Colonic mucosa (tissue), 4 donors: ENCODE measurements at regions not wholly inside any gene's neighbourhood (a gene's known extent, or its start where the extent isn't known, plus 50 kb on each side); places are given as distances from the start of the nearest gene placed in this dataset.
"Not testable (repeated sequence)": the region's sequence is repeated elsewhere in the genome, so short reads cannot be mapped to it uniquely, and the experiment has no call there.

Experiments
- DNase-seq: peaks from one replicate; pipeline ENCODE4 v3.0.0-alpha.2; 2020
- H3K27ac ChIP-seq: fragments of 200-600 bp; one replicate; pipeline ENCODE4 v1.8.0; 2021
- H3K27me3 ChIP-seq: fragments of 200-600 bp; one replicate; pipeline ENCODE4 v1.8.0; 2021
- H3K36me3 ChIP-seq: fragments of 200-600 bp; one replicate; pipeline ENCODE4 v1.8.0; 2021
- H3K4me1 ChIP-seq: fragments of 200-600 bp; one replicate; pipeline ENCODE4 v1.8.0; 2021; ENCODE audit warnings: mild to moderate bottlenecking
- H3K4me3 ChIP-seq: fragments of 200-600 bp; one replicate; pipeline ENCODE4 v1.8.0; 2021
- H3K9ac ChIP-seq, 2 donors: one replicate each; pipeline ENCODE4 v1.7.0; 2013; ENCODE audit warnings: control low read depth in 2 of 2, low read depth in 2 of 2, low read length in 2 of 2
- H3K9me3 ChIP-seq: fragments of 200-600 bp; one replicate; pipeline ENCODE4 v1.8.0; 2021
- CTCF ChIP-seq: fragments of 200-600 bp; IDR thresholded peaks from one replicate; pipeline ENCODE4 v1.8.0; 2022; ENCODE audit warnings: antibody characterized with exemption, mild to moderate bottlenecking
- intact Hi-C: fragments of 100-400 bp; cut with DNase I; formaldehyde crosslinking; loops from one replicate; pipeline ENCODE4 v1.14.1; 2022
- donor health status: healthy.
- donor health status: DM: no; HTN: no; CAD: no.
- donor health status: DM: no; HTN: no; CAD: no.

- no peak overlapping the region for H3K9ac ChIP-seq
- intact Hi-C loops: no loop called here
- TF ChIP-seq CTCF: no peak
Observed at GRCh38 chr9:97132865-97133264, 93.9 kb upstream of the CTSV start.

GRCh38 chr9:97130864-97131263, 91.9 kb upstream of the CTSV start:
- H3K4me1 ChIP-seq, intact Hi-C loops, H3K9me3 ChIP-seq, H3K4me3 ChIP-seq, DNase-seq, H3K27ac ChIP-seq, H3K27me3 ChIP-seq, H3K36me3 ChIP-seq, H3K9ac ChIP-seq: not testable (repeated sequence)

More at GRCh38 chr9:97132865-97133264, 93.9 kb upstream of the CTSV start:
- H3K36me3 ChIP-seq: no peaks in the 10 kb centered on the region
- no peak for DNase-seq
- H3K27ac ChIP-seq: no peak overlapping the region
- no peak overlapping the region for H3K4me3 ChIP-seq
- no peaks in the 10 kb centered on the region for H3K9me3 ChIP-seq
- H3K27me3 ChIP-seq: no peaks in the 10 kb centered on the region
- no peaks in the 10 kb centered on the region for H3K4me1 ChIP-seq

GRCh38 chr9:97130387-97130786, 91.4 kb upstream of the CTSV start:
- DNase-seq, H3K9ac ChIP-seq, H3K36me3 ChIP-seq, H3K27me3 ChIP-seq, H3K4me3 ChIP-seq, H3K4me1 ChIP-seq, H3K9me3 ChIP-seq, intact Hi-C loops, H3K27ac ChIP-seq: not testable (repeated sequence)

GRCh38 chr9:97128919-97129318, 90.0 kb upstream of the CTSV start:
- H3K27me3 ChIP-seq: no peaks in the 10 kb centered on the region
- no peaks in the 10 kb centered on the region for H3K4me1 ChIP-seq
- no peak overlapping the region for H3K27ac ChIP-seq
- no peaks in the 10 kb centered on the region for H3K36me3 ChIP-seq
- H3K9me3 ChIP-seq: no peaks in the 10 kb centered on the region
- DNase-seq: no peak
- H3K4me3 ChIP-seq: no peak overlapping the region
- no peak overlapping the region for H3K9ac ChIP-seq
- TF ChIP-seq CTCF: no peak
- intact Hi-C loops: no loop called here

GRCh38 chr9:97124256-97124655, 85.3 kb upstream of the CTSV start:
- intact Hi-C loops: no loop called here
- Histone ChIP-seq H3K27me3 (no peaks in the 10 kb centered on the region), H3K9ac (no peak overlapping the region), H3K4me3 (no peak overlapping the region), H3K4me1 (no peaks in the 10 kb centered on the region), H3K36me3 (no peaks in the 10 kb centered on the region), H3K27ac (no peak overlapping the region), H3K9me3 (no peaks in the 10 kb centered on the region)
- TF ChIP-seq CTCF: no peak
- no peak for DNase-seq

- Histone ChIP-seq H3K9ac (no peak overlapping the region), H3K27ac (no peak overlapping the region), H3K4me1 (no peaks in the 10 kb centered on the region), H3K9me3 (no peaks in the 10 kb centered on the region), H3K27me3 (no peaks in the 10 kb centered on the region), H3K4me3 (no peak overlapping the region), H3K36me3 (no peaks in the 10 kb centered on the region)
- TF ChIP-seq CTCF: no peak
- no peak for DNase-seq
- intact Hi-C loops: no loop called here
Observed at GRCh38 chr9:97110696-97111095, 71.8 kb upstream of the CTSV start.
